GM23338 (cell line): ENCODE measurements at regions not wholly inside any gene's neighbourhood (a gene's known extent, or its start where the extent isn't known, plus 50 kb on each side); places are given as distances from the start of the nearest gene placed in this dataset.

ENCODE experiments used
- ATAC-seq: fragments of 200-7000 bp; cut with Tn5 transposase; 3 replicates; pipeline ENCODE4 v1.9.1; 2020
- DNase-seq: peaks from one replicate; pipeline ENCODE4 v3.0.0-alpha.2; 2015; ENCODE audit warnings: low spot score
- H2AFZ ChIP-seq: fragments of 200-600 bp; sonication (generic); 2 replicates; pipeline ENCODE4 v1.8.0; 2016; ENCODE audit warnings: antibody characterized with exemption, mild to moderate bottlenecking, moderate library complexity
- H3F3A ChIP-seq: fragments of 200-600 bp; sonication (generic); replicated peaks from 2 replicates; pipeline ENCODE4 v1.8.0; 2017; ENCODE audit warnings: antibody characterized with exemption, mixed run types, low read depth
- H3K27ac ChIP-seq: fragments of 200-600 bp; sonication (generic); 2 replicates; pipeline ENCODE4 v1.6.1; 2016; ENCODE audit warnings: low read depth
- H3K27me3 ChIP-seq: fragments of 200-600 bp; sonication (generic); 2 replicates; pipeline ENCODE4 v1.8.0; 2016; ENCODE audit warnings: mild to moderate bottlenecking, mixed run types, moderate library complexity; ENCODE audit not compliant: insufficient read depth
- H3K36me3 ChIP-seq: fragments of 200-600 bp; sonication (generic); 2 replicates; pipeline ENCODE4 v1.8.0; 2016; ENCODE audit warnings: mild to moderate bottlenecking; ENCODE audit not compliant: insufficient read depth
- H3K4me1 ChIP-seq: fragments of 200-600 bp; sonication (generic); 2 replicates; pipeline ENCODE4 v1.8.0; 2016; ENCODE audit warnings: mild to moderate bottlenecking, moderate library complexity; ENCODE audit not compliant: insufficient read depth
- H3K4me2 ChIP-seq: fragments of 200-600 bp; sonication (generic); 2 replicates; pipeline ENCODE4 v1.7.1; 2017; ENCODE audit warnings: mixed run types
- H3K4me3 ChIP-seq: fragments of 200-600 bp; sonication (generic); 2 replicates; pipeline ENCODE4 v1.6.1; 2016; ENCODE audit warnings: mixed run types
- H3K79me2 ChIP-seq: fragments of 200-600 bp; sonication (generic); replicated peaks from 2 replicates; pipeline ENCODE4 v1.8.0; 2017; ENCODE audit warnings: mild to moderate bottlenecking; ENCODE audit not compliant: insufficient read depth
- H3K9me2 ChIP-seq: fragments of 200-600 bp; sonication (generic); 2 replicates; pipeline ENCODE4 v1.8.0; 2017; ENCODE audit not compliant: insufficient read depth
- H4K20me1 ChIP-seq: fragments of 200-600 bp; sonication (generic); replicated peaks from 2 replicates; pipeline ENCODE4 v1.8.0; 2017; ENCODE audit warnings: mild to moderate bottlenecking; ENCODE audit not compliant: insufficient read depth
- H3K27ac Mint-ChIP-seq: 2 replicates; pipeline ENCODE4 v1.8.0; 2020; ENCODE audit warnings: inconsistent platforms, mild to moderate bottlenecking, moderate library complexity, mixed read lengths
- H3K27me3 Mint-ChIP-seq: 3 replicates; pipeline ENCODE4 v1.8.0; 2022; ENCODE audit warnings: low read depth, mild to moderate bottlenecking, moderate library complexity, mixed read lengths, inconsistent platforms; ENCODE audit not compliant: insufficient read depth, poor library complexity
- H3K36me3 Mint-ChIP-seq: 3 replicates; pipeline ENCODE4 v1.8.0; 2021; ENCODE audit warnings: low read depth, mild to moderate bottlenecking, inconsistent platforms, moderate library complexity, mixed read lengths
- H3K4me1 Mint-ChIP-seq: 3 replicates; pipeline ENCODE4 v1.8.0; 2020; ENCODE audit warnings: mild to moderate bottlenecking, inconsistent platforms, mixed read lengths
- H3K4me3 Mint-ChIP-seq: 3 replicates; pipeline ENCODE4 v1.8.0; 2021; ENCODE audit warnings: moderate library complexity, mild to moderate bottlenecking, inconsistent platforms, mixed read lengths
- H3K9me3 Mint-ChIP-seq: 3 replicates; pipeline ENCODE4 v1.8.0; 2020; ENCODE audit warnings: moderate library complexity, mild to moderate bottlenecking, inconsistent platforms, mixed read lengths
- CREB1 ChIP-seq: fragments of 250-450 bp; sonication (Bioruptor Pico); IDR thresholded peaks from 2 replicates; pipeline ENCODE4 v1.5.0; 2020; ENCODE audit warnings: low read depth, mild to moderate bottlenecking, moderate library complexity
- EZH2 ChIP-seq: fragments of 200-600 bp; sonication (generic); IDR thresholded peaks from one replicate; pipeline ENCODE4 v1.8.0; 2017; ENCODE audit warnings: antibody characterized with exemption, mild to moderate bottlenecking, low read depth; ENCODE audit not compliant: unreplicated experiment
- EZH2phosphoT487 ChIP-seq: fragments of 200-600 bp; sonication (generic); IDR thresholded peaks from one replicate; pipeline ENCODE4 v1.8.1; 2018; ENCODE audit warnings: antibody characterized with exemption; ENCODE audit not compliant: unreplicated experiment
- JUNB ChIP-seq: IDR thresholded peaks from one replicate; pipeline ENCODE4 v1.6.1; 2016; ENCODE audit warnings: antibody characterized with exemption; ENCODE audit not compliant: unreplicated experiment
- POLR2AphosphoS5 ChIP-seq: IDR thresholded peaks from 2 replicates; pipeline ENCODE4 v1.6.1; 2016; ENCODE audit warnings: antibody characterized with exemption, low read depth
- STAT1 ChIP-seq: IDR thresholded peaks from one replicate; pipeline ENCODE4 v1.6.1; 2016; ENCODE audit warnings: antibody characterized with exemption; ENCODE audit not compliant: unreplicated experiment
- TF ChIP-seq, protein P1 (sequence below): fragments of 250-450 bp; sonication (Bioruptor Pico); IDR thresholded peaks from 2 replicates; pipeline ENCODE4 v1.5.0; 2020; ENCODE audit warnings: mild to moderate bottlenecking, moderate library complexity
- TF ChIP-seq, protein P2 (sequence below), 2 experiments: fragments of 200-600 bp in 1 of 2; sonication (generic) in 1 of 2; conservative IDR thresholded peaks; 2 replicates each; pipeline versions ENCODE4 v1.5.1 to v1.6.1; 2016 to 2017; ENCODE audit warnings: antibody characterized with exemption in 2 of 2, low read depth in 2 of 2, mild to moderate bottlenecking in 2 of 2, moderate library complexity in 1 of 2

DNA sequence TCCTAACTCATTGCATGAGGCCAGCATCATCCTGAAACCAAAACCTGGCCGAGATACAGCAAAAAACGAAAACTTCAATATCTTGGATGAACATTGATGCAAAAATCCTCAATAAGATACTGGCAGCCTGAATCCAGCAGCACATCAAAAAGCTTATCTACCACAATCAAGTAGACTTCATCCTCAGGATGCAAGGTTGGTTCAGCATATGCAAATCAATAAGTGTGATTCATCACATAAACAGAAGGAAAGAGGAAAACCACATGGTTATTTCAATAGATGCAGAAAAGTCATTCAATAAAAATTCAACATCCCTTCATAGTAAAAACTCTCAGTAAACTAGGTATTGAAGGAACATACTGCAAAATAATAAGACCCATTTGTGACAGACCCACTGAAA lies 56.5 kb upstream of the PPFIA2 start (continued):
- TF ChIP-seq, protein P1, sequence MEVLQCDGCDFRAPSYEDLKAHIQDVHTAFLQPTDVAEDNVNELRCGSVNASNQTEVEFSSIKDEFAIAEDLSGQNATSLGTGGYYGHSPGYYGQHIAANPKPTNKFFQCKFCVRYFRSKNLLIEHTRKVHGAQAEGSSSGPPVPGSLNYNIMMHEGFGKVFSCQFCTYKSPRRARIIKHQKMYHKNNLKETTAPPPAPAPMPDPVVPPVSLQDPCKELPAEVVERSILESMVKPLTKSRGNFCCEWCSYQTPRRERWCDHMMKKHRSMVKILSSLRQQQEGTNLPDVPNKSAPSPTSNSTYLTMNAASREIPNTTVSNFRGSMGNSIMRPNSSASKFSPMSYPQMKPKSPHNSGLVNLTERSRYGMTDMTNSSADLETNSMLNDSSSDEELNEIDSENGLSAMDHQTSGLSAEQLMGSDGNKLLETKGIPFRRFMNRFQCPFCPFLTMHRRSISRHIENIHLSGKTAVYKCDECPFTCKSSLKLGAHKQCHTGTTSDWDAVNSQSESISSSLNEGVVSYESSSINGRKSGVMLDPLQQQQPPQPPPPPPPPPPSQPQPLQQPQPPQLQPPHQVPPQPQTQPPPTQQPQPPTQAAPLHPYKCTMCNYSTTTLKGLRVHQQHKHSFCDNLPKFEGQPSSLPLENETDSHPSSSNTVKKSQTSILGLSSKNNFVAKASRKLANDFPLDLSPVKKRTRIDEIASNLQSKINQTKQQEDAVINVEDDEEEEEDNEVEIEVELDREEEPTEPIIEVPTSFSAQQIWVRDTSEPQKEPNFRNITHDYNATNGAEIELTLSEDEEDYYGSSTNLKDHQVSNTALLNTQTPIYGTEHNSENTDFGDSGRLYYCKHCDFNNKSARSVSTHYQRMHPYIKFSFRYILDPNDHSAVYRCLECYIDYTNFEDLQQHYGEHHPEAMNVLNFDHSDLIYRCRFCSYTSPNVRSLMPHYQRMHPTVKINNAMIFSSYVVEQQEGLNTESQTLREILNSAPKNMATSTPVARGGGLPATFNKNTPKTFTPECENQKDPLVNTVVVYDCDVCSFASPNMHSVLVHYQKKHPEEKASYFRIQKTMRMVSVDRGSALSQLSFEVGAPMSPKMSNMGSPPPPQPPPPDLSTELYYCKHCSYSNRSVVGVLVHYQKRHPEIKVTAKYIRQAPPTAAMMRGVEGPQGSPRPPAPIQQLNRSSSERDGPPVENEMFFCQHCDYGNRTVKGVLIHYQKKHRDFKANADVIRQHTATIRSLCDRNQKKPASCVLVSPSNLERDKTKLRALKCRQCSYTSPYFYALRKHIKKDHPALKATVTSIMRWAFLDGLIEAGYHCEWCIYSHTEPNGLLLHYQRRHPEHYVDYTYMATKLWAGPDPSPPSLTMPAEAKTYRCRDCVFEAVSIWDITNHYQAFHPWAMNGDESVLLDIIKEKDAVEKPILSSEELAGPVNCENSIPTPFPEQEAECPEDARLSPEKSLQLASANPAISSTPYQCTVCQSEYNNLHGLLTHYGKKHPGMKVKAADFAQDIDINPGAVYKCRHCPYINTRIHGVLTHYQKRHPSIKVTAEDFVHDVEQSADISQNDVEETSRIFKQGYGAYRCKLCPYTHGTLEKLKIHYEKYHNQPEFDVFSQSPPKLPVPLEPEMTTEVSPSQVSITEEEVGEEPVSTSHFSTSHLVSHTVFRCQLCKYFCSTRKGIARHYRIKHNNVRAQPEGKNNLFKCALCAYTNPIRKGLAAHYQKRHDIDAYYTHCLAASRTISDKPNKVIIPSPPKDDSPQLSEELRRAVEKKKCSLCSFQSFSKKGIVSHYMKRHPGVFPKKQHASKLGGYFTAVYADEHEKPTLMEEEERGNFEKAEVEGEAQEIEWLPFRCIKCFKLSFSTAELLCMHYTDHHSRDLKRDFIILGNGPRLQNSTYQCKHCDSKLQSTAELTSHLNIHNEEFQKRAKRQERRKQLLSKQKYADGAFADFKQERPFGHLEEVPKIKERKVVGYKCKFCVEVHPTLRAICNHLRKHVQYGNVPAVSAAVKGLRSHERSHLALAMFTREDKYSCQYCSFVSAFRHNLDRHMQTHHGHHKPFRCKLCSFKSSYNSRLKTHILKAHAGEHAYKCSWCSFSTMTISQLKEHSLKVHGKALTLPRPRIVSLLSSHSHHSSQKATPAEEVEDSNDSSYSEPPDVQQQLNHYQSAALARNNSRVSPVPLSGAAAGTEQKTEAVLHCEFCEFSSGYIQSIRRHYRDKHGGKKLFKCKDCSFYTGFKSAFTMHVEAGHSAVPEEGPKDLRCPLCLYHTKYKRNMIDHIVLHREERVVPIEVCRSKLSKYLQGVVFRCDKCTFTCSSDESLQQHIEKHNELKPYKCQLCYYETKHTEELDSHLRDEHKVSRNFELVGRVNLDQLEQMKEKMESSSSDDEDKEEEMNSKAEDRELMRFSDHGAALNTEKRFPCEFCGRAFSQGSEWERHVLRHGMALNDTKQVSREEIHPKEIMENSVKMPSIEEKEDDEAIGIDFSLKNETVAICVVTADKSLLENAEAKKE (CRISPR knock-in tag): no peak
- TF ChIP-seq CREB1: no peak
- no peak for TF ChIP-seq EZH2phosphoT487
- no peak for TF ChIP-seq STAT1
- TF ChIP-seq POLR2AphosphoS5: no peak
- TF ChIP-seq EZH2: no peak

DNA sequence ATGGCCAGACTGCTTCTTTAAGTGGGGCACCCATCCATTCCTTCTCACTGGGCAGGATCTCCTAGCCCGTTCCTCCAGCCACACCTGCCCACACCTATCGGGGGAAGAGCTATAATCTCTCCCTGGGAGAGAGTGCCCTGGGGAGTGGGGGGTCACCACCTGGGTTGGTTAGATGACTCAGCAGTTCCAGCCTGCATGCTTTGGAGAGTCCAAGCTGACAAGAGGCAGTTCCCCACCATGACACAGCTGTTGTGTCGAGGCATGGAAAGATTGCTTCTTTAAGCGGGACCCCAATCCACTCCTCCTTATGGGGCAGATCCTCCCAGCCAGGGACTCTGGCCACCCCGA lies 52.6 kb upstream of the PPFIA2 start:
- ATAC-seq: no peak

More for the DNA sequence above, 52.6 kb upstream of the PPFIA2 start:
- Mint-ChIP-seq H3K27ac (no peak overlapping the region), H3K4me1 (peaks cover 9% of the 10 kb centered on the region; the same call in 1 of the 3 replicates), H3K9me3 (peaks cover 2% of the 10 kb centered on the region; the same call in 1 of the 3 replicates), H3K36me3 (no peaks in the 10 kb centered on the region), H3K4me3 (no peak overlapping the region), H3K27me3 (peaks cover 1% of the 10 kb centered on the region)
- no peaks in the 10 kb centered on the region for H3K27me3 ChIP-seq
- H3F3A ChIP-seq: no peaks in the 10 kb centered on the region
- H4K20me1 ChIP-seq: no peaks in the 10 kb centered on the region
- no peak overlapping the region for H3K4me3 ChIP-seq
- TF ChIP-seq JUNB: no peak
- TF ChIP-seq, protein P2, sequence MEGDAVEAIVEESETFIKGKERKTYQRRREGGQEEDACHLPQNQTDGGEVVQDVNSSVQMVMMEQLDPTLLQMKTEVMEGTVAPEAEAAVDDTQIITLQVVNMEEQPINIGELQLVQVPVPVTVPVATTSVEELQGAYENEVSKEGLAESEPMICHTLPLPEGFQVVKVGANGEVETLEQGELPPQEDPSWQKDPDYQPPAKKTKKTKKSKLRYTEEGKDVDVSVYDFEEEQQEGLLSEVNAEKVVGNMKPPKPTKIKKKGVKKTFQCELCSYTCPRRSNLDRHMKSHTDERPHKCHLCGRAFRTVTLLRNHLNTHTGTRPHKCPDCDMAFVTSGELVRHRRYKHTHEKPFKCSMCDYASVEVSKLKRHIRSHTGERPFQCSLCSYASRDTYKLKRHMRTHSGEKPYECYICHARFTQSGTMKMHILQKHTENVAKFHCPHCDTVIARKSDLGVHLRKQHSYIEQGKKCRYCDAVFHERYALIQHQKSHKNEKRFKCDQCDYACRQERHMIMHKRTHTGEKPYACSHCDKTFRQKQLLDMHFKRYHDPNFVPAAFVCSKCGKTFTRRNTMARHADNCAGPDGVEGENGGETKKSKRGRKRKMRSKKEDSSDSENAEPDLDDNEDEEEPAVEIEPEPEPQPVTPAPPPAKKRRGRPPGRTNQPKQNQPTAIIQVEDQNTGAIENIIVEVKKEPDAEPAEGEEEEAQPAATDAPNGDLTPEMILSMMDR (conservative IDR thresholded peaks at IDR 0.05; ENCODE audit: low read depth in 2 of 2): no peak
- H3K9me2 ChIP-seq: peaks cover 13% of the 10 kb centered on the region; the same call in 1 of the 2 replicates
- DNase-seq: no peak
- peak overlapping the region; percentile 95 for H2AFZ ChIP-seq
- no peaks in the 10 kb centered on the region for H3K36me3 ChIP-seq
- H3K79me2 ChIP-seq: no peaks in the 10 kb centered on the region
- H3K4me2 ChIP-seq: no peak overlapping the region
- no peaks in the 10 kb centered on the region for H3K4me1 ChIP-seq
- no peak overlapping the region for H3K27ac ChIP-seq
